IPS-NIHi7 (cell line): ENCODE measurements at regions not wholly inside any gene's neighbourhood (a gene's known extent, or its start where the extent isn't known, plus 50 kb on each side); places are given as distances from the start of the nearest gene placed in this dataset.
"Not testable (repeated sequence)": the region's sequence is repeated elsewhere in the genome, so short reads cannot be mapped to it uniquely, and the experiment has no call there.

Experiments used
- DNase-seq: peaks from one replicate; pipeline ENCODE4 v3.0.0; 2012; ENCODE audit warnings: mixed read lengths; ENCODE audit errors: extremely low spot score

DNA sequence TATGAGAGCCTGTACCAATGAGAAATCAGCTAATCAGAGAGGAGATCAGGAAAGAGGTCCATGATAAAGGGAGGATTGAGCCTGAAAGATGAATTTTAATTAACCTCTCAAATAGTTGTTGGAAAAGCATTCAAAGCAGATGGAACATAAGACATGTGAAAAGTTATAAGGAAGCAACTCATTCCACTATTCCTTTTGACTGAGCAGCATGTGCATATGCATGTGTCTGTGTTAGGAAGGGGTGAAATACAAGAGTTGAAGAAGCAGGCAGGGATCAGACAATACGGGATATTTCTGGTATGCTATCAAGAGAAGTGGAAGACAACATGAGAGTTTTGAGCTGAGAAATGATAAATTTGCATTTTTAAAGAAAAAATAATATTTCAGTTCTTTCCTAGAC is 624.8 kb upstream of the PTCHD4 start:
- no peak for DNase-seq

DNA sequence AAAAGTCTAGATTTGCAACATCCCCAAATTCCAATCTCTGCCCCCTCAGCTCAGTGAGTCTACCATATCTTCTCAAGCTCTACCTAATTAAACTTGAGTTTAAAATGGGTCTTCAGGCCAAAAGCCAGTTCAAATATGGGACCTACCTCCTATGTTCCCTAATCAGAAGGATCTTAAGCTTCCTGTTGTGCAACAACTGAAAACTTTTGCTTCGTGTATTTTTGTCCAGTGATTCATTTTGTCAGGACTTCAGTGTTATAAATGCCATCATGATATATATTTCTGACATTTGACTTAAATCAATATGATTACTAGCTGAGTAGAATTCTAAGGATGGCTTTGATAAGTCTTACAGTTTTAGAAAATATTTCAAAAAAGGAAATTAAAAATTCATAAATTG is 622.6 kb upstream of the PTCHD4 start:
- no peak for DNase-seq

DNA sequence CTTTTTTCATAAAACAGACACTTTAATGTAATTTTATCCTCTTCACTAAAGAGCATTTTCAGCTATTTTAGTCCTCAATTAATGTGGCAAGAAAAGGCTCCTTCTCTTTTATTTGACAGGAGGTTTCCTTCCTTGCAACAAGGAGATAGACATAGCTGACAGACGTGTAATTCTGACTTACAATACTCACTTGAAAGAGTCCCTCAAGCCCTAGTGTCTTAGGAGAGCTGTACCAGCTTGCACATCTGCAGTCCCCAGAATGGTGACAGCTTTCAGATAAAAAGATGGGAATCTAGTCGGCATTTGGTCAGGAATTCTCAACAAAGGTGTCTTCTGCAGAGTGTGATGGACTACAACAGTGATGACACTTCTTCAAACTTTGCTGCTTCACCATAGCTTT is 603.7 kb upstream of the PTCHD4 start:
- no peak for DNase-seq

DNA sequence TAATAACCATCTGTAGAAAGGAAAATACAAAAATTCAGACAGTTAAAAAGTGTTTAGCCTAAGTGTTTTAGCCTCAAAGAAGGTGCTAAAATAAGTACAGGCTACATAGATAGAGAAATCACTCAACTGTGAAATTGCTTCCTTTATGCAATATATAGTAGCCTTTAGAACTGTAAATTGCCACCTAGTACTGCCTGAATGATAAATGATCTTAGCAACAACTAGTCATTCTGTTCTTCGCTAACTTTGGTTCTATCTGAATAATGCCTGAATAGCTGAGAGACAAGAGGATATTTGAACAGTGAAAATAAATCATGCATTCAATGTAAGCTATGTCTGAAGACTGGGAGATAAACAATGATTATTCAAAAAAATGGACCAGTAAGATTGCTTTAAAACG is 603.3 kb upstream of the PTCHD4 start:
- no peak for DNase-seq

DNA sequence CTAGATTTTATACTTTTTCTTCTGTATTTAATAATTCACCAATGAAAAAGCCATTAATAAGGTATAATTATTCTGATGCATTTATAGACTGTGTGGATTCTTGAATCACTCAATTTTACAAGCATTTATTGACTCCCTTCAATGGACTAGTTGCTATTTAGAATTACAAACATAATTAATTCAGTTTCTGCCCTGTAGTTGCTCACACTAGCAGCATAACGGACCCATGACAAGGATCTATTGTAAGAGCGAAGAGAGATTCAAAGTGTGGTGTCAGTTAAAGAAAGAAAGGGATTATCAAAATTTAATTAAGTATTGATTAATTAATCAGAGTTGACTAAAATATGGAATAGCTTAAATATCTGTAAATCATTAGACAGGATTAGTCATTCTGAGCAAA is 602.6 kb upstream of the PTCHD4 start:
- no peak for DNase-seq

DNA sequence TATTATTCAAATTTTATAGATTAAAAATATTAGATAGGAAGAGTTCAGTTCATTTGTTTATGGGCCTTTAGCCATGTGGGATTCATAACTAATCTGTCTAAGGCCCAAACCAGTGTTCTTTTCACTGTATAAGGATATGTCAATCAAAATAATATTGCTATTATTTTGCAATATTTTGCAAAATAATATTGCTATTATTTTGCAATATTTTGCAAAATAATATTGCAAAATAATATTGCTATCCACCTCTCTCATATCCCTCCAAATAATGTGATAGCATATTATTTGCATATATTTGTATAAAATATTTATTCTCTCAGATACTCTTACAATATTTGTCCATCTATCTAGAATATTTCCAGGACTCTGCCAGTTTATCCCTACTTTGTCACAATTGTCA is 595.3 kb upstream of the PTCHD4 start:
- DNase-seq, result no peak

DNA sequence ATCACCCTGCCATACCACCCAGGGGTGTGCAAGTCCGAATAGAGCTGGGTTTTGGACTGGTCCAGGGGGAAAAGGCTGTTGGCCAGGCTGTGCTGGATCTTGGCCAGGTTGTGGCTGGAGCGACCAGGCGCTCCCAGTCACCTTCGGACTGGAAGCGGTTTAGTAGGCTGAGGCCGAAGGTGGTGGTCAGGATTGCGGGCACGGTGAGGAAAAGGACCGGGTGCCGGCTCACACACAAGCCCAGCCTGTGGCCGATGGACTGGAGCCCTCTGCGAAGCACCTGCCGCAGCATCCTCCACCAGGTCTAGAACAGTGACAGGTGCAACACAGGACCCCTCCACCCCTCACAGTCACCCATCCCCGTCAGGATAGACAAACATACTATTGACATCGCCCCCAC is 590.6 kb upstream of the PTCHD4 start:
- no peak for DNase-seq

DNA sequence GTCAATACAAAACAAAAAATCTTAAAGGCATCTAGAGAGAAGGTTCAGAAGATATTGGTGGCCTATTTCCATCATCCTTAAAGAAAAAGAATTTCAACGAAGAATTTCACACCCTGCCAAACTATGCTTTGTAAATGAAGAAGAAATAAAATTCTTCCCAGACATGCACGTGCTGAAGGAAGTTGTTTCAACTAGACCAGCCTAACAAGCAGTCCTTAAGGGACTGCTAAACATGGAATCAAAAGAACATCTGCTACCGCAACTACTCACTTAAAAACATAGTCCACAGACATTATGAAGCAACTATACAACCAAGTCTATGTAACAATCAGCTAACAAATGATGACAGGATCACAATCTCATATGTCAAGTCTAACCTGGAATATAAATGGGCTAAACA is 584.9 kb upstream of the PTCHD4 start:
- DNase-seq, result no peak

DNA sequence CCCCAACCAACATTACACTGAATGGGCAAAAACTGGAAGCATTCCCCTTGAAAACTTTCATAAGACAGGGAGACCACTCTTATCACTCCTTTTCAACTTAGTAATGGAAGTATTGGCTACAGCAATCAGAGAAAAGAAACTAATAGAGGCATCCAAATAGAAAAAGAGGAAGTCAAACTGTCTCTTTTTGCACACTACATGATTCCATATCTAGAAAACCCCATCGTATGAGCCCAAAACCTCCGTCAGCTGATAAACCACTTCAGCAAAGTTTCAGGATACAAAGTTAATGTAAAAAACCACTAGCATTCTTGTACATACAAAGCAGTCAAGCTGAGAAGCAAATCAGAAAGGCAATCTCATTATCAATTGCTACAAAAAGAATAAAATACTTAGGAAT is 580.4 kb upstream of the PTCHD4 start:
- no peak for DNase-seq

DNA sequence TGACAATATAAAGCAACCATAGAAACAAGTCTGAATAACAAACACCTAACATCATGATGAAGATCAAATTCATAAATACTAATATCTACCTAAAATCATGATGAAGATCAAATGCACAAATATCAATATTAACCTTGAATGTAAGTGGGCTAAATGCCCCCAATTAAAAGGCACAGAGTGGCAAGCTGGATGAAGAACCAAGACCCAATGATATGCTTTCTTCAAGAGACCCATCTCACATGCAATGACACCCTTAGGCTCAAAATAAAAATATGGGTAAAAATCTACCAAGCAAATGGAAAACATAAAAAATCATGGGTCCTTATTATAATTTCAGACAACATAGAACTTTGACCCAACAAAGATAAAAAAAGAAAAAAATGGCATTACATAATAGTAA is 578.5 kb upstream of the PTCHD4 start:
- no peak for DNase-seq

DNA sequence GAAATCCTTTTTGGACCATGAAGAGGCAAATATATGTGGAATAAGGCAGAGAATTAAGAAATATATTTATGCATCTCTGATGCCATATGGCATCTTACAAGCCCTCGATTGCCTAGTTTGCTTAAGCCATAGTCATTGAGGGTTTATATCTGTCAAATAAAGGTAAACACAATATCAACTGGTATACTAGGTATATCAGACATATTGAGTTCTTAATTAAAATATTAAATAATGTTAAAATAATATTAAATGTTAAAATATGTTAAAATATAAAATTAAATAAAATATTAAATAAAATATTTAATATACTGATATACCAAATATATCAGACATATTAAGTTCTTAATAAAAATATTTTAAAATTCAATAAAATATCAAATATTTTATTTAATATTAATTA is 567.4 kb upstream of the PTCHD4 start:
- DNase-seq, result no peak

DNA sequence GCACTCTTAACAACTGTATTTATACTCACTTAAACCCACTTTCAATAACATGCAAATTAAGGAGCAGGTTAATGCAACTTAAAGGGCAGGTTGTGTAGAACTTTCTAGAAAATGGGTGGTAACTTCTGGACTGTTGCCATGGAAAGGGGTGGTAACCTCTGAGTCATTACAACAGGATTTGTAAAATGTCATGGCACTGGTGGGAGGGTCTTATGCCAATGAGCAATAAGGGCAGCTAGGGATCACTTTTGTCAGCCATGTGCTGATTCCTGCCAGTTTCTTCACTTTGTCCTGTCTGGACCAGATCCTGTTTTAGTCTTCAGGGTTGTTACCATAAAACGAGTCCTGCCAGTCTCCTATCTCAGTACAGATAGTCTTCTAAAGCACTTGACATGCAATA is 560.5 kb upstream of the PTCHD4 start:
- no peak for DNase-seq

DNA sequence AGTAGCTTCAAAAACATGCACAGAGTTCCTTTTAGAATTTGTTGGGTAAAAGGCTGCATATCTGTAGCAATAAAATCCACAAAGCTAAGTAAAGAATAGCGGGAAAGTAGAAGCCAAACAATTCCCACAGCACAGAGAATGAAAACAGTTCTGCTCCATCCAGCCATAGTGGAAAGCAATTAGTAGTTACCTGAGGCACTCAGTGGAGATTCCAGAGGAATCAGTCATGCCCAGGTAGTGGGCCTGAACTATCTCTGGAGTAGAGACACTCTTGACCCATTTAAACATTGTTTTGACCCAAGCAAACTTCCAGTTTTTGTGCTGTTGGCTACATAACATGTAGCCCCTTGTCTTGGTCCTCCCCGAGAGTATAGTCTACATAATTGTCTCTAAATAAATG is 559.5 kb upstream of the PTCHD4 start:
- no peak for DNase-seq

DNA sequence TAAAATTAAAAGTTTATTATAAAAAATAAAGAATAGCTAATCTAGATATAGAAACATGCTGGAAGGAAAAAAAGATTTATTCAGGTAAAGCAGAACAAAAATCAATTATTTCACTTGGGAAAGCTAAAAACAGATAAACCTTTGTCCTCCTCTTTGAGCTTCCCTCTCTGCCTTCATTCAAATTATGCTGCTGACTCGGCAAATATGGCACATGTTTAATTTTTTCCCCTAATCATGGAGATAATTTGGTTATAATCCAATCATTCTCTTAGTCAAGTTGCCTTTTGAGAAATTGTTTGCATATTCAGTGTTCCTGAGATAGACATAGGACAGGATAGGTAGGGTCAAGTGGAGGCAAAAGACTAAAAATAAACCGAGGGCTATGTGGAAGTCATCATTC is 556.8 kb upstream of the PTCHD4 start:
- no peak for DNase-seq

DNA sequence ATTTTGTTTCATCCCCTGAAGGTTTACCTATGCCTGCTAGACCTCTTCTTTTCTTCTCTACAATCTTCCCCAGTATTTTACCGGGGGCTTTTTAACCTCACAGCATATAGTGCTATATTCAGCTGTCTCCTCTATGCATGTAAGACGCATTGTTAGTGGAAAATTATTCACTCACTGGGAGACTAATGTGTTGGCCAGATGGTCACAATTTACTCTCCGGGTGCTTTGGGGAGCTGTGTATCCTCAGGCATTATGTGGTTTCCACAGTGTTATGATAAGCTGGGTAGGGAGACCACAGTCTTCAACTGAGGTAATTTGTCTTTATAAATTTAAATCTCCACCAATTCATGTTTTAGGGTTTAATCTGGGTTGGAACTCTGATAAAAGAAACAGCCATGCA is 553.8 kb upstream of the PTCHD4 start:
- DNase-seq, result no peak

DNA sequence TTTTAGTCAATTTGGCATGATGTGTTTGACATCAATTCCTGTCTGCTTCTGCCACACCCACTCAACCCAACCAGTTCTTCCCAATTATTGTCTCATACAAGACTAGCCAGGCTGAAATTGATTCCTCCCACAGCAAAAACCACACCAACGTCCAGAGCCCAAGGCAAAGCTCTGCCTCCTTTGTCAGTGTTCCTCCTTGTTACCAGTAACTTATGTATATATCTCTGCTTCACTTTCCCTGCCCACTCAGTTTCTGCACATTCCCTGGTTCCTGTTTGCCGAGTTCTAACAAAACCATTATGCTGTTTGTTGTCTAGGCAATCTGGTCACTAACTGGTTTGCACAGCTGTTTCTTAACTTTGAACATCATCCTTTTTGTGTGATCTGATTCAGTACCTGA is 547.9 kb upstream of the PTCHD4 start:
- DNase-seq, result no peak

DNA sequence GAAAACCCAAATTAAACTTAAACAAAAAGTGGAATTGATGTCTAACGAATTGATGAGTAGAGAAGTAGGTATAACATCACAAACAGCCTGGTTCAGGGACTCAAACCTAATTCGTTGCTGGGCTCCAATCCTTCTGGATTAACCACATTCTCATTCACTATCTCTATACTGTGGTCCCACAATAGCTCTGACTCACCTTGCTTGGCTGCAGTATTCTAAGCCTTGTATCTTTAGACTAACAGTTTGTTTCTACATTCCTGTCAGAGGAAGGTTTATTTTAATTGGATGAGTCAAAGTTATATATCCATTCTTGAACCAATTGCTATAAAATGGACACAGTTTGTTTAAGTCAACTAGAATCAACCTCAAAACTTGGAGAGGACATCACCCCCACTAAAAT is 530.5 kb upstream of the PTCHD4 start:
- DNase-seq, result no peak

DNA sequence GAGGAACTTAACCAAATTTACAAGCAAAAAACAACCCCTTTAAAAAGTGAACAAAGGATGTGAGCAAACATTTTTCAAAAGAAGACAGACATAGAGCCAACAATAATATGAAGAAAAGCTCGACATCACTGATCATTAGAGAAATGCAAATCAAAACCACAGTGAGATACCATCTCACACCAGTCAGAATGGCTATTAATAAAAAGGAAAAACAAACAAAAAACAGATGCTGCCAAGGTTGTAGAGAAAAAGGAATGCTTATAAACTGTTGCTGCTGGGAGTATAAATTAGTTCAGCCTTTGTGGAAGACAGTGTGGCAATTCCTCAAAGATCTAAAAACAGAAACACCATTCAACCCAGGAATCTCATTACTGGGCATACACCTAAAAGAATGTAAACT is 527.8 kb upstream of the PTCHD4 start:
- DNase-seq, result not testable (repeated sequence)

DNA sequence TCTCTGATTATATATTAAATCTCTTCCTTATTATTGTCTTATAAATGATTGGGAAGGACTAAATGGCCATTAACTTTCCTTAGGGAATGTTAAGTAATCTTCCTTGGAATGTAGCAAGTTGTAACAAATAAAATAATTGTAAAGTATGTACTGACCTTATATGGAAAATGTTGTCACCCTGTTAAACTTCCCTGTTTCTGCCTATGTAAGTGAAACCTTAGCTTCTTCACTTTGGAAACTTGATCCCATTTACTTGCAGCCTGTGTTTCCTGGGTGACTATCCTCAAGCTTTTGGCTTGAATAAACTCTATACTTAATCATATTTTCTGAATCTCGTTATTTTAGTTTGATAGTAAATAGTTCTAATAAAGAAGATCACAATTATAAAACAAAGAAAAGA is 519.5 kb upstream of the PTCHD4 start:
- no peak for DNase-seq

DNA sequence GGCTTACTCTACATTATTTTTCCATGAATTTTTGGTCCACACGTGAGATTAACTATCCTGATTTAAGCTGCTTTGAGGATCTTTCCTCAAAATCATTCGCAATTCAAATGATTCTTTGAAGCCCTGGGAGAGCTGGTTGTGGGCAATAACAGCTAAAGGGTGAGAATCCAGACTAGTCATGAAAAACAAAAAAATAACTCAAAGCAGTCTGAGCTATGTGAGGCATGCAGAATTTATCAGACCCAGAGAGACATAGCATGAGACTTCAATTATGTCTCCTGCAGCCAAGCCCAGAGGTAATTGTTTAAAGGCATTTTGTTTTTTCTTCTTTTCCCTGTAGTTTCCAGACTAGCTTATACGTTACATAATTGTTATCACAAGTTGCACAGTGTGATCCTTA is 517.3 kb upstream of the PTCHD4 start:
- no peak for DNase-seq

DNA sequence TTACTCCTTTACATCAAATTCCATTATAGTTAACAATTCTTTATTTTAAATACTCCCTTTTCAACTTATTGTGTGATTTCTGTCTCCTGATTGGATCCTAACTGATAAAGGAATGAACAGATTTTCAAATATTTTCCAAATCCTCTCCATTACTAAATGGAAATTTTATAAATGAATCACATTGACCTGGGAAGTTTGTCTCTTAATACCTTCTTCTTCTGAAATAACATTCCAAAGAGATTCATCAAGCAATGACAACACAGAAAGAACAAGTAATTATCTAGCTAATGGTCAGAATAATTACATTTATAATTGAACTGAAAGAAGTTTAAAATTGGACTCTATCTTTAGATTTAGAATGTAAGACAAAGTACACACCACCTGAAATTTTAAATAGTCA is 515.4 kb upstream of the PTCHD4 start:
- DNase-seq, result no peak

DNA sequence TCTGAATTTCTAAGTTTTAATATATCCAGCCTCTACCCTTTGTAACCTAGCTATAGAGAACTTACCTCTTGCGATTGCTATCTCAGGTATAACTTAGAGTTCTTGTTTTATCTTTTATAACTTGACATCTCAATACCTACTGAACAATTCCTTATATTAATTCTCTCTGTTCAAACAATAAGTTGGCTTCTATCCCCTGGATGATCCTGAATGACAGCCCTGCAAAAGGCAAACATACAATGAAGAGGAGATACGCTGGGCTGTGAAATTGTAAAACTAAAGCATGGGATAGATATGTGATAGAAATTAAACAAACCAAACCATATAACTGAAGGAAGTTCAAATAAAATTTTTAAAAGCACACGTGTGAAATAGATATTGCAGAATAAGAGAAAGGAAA is 513.6 kb upstream of the PTCHD4 start:
- DNase-seq, result no peak

DNA sequence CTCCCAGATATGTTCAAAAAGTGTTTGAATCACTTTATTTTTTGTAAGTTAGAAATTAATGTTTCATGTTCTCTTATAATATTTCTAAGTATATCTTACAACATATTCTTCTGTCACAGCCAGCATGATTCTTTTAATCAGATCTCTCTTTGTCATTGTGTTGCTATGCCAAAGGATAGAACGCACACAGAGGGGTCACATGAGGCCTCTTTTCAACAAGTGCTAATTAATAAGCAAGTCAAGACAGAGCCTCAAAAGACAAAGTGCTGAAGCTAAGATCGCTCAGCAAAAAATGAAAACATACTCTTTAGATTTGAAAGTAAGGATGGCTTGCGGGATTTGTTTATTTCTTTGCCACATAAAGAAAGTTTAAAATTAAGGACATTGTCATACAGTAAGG is 508.8 kb upstream of the PTCHD4 start:
- no peak for DNase-seq

DNA sequence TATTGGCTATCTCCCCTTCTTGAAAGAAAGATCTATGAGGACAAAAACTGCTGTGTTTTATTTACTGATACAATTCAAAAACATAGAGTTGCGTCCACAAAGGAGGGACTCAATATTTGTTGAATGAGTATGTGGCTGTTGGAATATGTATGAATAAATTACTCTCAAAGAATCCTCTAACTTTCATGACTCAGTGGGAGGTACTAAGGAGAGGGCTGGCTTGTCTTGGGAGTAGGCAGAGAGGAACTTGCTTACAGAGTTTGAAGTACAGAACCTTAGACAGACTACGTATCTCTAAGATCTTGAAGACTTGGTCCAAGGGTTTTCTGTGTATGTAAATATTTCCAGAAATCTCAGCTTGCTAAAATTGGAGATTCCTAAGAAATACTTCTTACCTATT is 504.0 kb upstream of the PTCHD4 start:
- no peak for DNase-seq

DNA sequence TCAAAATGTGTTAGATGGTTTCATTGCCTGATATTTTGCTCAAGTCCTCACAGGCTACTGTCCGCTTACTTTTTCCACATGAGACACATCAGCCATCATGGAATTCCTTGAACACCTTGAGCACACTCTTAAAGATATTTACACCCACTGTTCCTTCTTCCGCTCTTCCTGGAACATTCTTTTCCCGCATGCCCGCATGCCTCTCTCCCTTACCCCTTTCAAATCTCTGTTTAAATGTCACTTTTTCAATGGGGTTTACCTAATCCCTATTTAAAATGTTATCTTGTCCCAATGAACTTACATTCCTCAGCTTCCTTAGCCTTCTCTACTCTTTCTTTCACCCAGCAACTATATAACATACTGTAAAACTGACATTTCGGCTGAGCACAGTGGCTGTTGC is 503.3 kb upstream of the PTCHD4 start:
- no peak for DNase-seq
